ENCODE measurements at regions not wholly inside any gene's neighbourhood (a gene's known extent, or its start where the extent isn't known, plus 50 kb on each side); places are given as distances from the start of the nearest gene placed in this dataset.

- no peak for TF ChIP-seq CTCF (IDR thresholded peaks at IDR 0.05)
- TF ChIP-seq TCF7L2 (IDR thresholded peaks at IDR 0.05; ENCODE audit: low read depth, low read length), result no peak
- TF ChIP-seq POLR2AphosphoS5 (IDR thresholded peaks at IDR 0.05; ENCODE audit: low read depth, low read length), result no peak
- no peak for TF ChIP-seq SIN3A (IDR thresholded peaks at IDR 0.05; ENCODE audit: borderline replicate concordance, insufficient read depth, low read depth, low read length)
These were observed 1534.0 kb downstream of the PCDH7 start for GRCh38 chr4:32254216-32254615.

All from Panc1 (cell line).